ENCODE measurements at regions not wholly inside any gene's neighbourhood (a gene's known extent, or its start where the extent isn't known, plus 50 kb on each side); places are given as distances from the start of the nearest gene placed in this dataset.

GRCh38 chr2:122737429-122738077 is 982.1 kb downstream of the TSN start:
- no peaks in the 10 kb centered on the region for H3K4me1 ChIP-seq (ENCODE audit: control insufficient read depth, insufficient read depth, low read length)
- no peak overlapping the region for H3K4me3 ChIP-seq (ENCODE audit: low read depth, low read length)
- no peaks in the 10 kb centered on the region for H3K36me3 ChIP-seq (ENCODE audit: control insufficient read depth in 2 of 2, insufficient read depth in 1 of 2, low read length in 2 of 2)
- no peaks in the 10 kb centered on the region for H3K9me3 ChIP-seq (ENCODE audit: control insufficient read depth, insufficient read depth, low read depth, low read length)
- ChIA-PET CTCF (interaction anchor here (0.6 kb wide), 1 partner anchor 123 kb away, joined by 4 read pairs; no protein-coding TSS in a partner anchor), POLR2A (no interaction called here)
- TF ChIP-seq KLF16 (tag by site-specific recombination; IDR thresholded peaks at IDR 0.05), result no peak
- TF ChIP-seq ZNF623 (tag by site-specific recombination; IDR thresholded peaks at IDR 0.05), result no peak
- no peak for TF ChIP-seq ZNF18 (tag by site-specific recombination; IDR thresholded peaks at IDR 0.05)
- no peak for TF ChIP-seq ZNF354C (tag by site-specific recombination; IDR thresholded peaks at IDR 0.05; ENCODE audit: borderline replicate concordance, low read depth)
- no peak for TF ChIP-seq PRDM6 (tag by site-specific recombination; IDR thresholded peaks at IDR 0.05)
- TF ChIP-seq PRDM2 (tag by site-specific recombination; IDR thresholded peaks at IDR 0.05; ENCODE audit: borderline replicate concordance), result no peak
- no peak for TF ChIP-seq ZFP3 (tag by site-specific recombination; IDR thresholded peaks at IDR 0.05; ENCODE audit: low read depth)
- TF ChIP-seq ZNF175 (tag by site-specific recombination; IDR thresholded peaks at IDR 0.05), result no peak
- TF ChIP-seq ZNF549 (tag by site-specific recombination; IDR thresholded peaks at IDR 0.05), result no peak
- no peak for TF ChIP-seq PRDM1 (tag by site-specific recombination; IDR thresholded peaks at IDR 0.05)
- TF ChIP-seq AEBP2 (tag by site-specific recombination; IDR thresholded peaks at IDR 0.05; ENCODE audit: borderline replicate concordance), result no peak
- no peak for TF ChIP-seq ZNF37A (tag by site-specific recombination; IDR thresholded peaks at IDR 0.05)
- no peak for TF ChIP-seq ZNF16 (tag by site-specific recombination; IDR thresholded peaks at IDR 0.05; ENCODE audit: low read depth)
- TF ChIP-seq ZSCAN18 (tag by site-specific recombination; IDR thresholded peaks at IDR 0.05), result no peak
- no peak overlapping the region for H3K27ac ChIP-seq (ENCODE audit: extremely low read depth, low read depth, low read length)
